IMR-90 (cell line): ENCODE measurements at regions not wholly inside any gene's neighbourhood (a gene's known extent, or its start where the extent isn't known, plus 50 kb on each side); places are given as distances from the start of the nearest gene placed in this dataset.

Experiments used
- ATAC-seq: fragments of 200-7000 bp; cut with Tn5 transposase; 2 replicates; pipeline ENCODE4 v1.9.1; 2020; ENCODE audit warnings: low read depth, mild to moderate bottlenecking, moderate library complexity
- BruUV-seq: library from RNA; stranded (reverse); fragments of 400-500 nt; replicated peaks from 2 replicates; lab custom pipeline; 2021; lab: Mats Ljungman, UMichigan
- CTCF ChIA-PET: fragments of 300-600 bp; formaldehyde crosslinking; extraction: SDS; loops from one replicate; lab custom pipeline; 2021; ENCODE audit warnings: antibody characterized with exemption; lab: Yijun Ruan, JAX
- POLR2A ChIA-PET: fragments of 300-600 bp; sonication (Branson Sonifier 250); formaldehyde crosslinking; loops from one replicate; lab custom pipeline; 2022; ENCODE audit warnings: antibody characterized with exemption; ENCODE audit not compliant: unreplicated experiment; lab: Charles Lee
- DNase-seq: peaks from one replicate; pipeline ENCODE4 v3.0.0; 2013
- H2AFZ ChIP-seq: replicated peaks from 2 replicates; pipeline ENCODE3; 2013; ENCODE audit warnings: low read length, mild to moderate bottlenecking; ENCODE audit not compliant: poor library complexity
- H2AK5ac ChIP-seq: 2 replicates; pipeline ENCODE4 v1.6.1; 2013; ENCODE audit warnings: low read depth, low read length, inconsistent platforms
- H2AK9ac ChIP-seq: replicated peaks from 2 replicates; pipeline ENCODE3; 2013; ENCODE audit warnings: mild to moderate bottlenecking, low read depth, low read length, moderate library complexity; ENCODE audit not compliant: poor library complexity
- H2BK120ac ChIP-seq: 2 replicates; pipeline ENCODE4 v1.6.1; 2013; ENCODE audit warnings: low read depth, low read length, inconsistent platforms
- H2BK15ac ChIP-seq: 3 replicates; pipeline ENCODE4 v1.6.1; 2013; ENCODE audit warnings: low read depth, low read length, inconsistent platforms
- H2BK20ac ChIP-seq: 2 replicates; pipeline ENCODE4 v1.6.1; 2013; ENCODE audit warnings: low read depth, mild to moderate bottlenecking, inconsistent platforms, low read length, moderate library complexity
- H2BK5ac ChIP-seq: 2 replicates; pipeline ENCODE4 v1.6.1; 2013; ENCODE audit warnings: mild to moderate bottlenecking, low read depth, low read length, inconsistent platforms; ENCODE audit not compliant: poor library complexity, severe bottlenecking
- H3K14ac ChIP-seq: replicated peaks from 2 replicates; pipeline ENCODE4 v1.6.1; 2013; ENCODE audit warnings: low read depth, low read length, inconsistent platforms
- H3K18ac ChIP-seq: 2 replicates; pipeline ENCODE4 v1.6.1; 2013; ENCODE audit warnings: low read depth, low read length, control low read depth
- H3K23ac ChIP-seq: 2 replicates; pipeline ENCODE4 v1.6.1; 2013; ENCODE audit warnings: low read depth, low read length, inconsistent platforms
- H3K27ac ChIP-seq: 2 replicates; pipeline ENCODE4 v1.5.1; 2013; ENCODE audit warnings: mild to moderate bottlenecking, control low read depth, low read length; ENCODE audit not compliant: insufficient read depth
- H3K27me3 ChIP-seq: 2 replicates; pipeline ENCODE4 v1.6.1; 2013; ENCODE audit warnings: low read length; ENCODE audit not compliant: control insufficient read depth, insufficient read depth
- H3K36me3 ChIP-seq: 2 replicates; pipeline ENCODE4 v1.6.1; 2013; ENCODE audit warnings: low read length, mixed read lengths; ENCODE audit not compliant: control insufficient read depth, insufficient read depth
- H3K4ac ChIP-seq: 2 replicates; pipeline ENCODE4 v1.6.1; 2013; ENCODE audit warnings: low read depth, low read length, inconsistent platforms
- H3K4me1 ChIP-seq: 2 replicates; pipeline ENCODE4 v1.6.1; 2013; ENCODE audit warnings: low read length, mixed read lengths; ENCODE audit not compliant: control insufficient read depth, insufficient read depth
- H3K4me2 ChIP-seq: 2 replicates; pipeline ENCODE4 v1.6.1; 2013; ENCODE audit warnings: low read depth, mild to moderate bottlenecking, control low read depth, low read length, moderate library complexity
- H3K4me3 ChIP-seq: 2 replicates; pipeline ENCODE4 v1.5.1; 2013; ENCODE audit warnings: low read depth, mild to moderate bottlenecking, control low read depth, low read length, moderate library complexity; ENCODE audit not compliant: insufficient read depth
- H3K56ac ChIP-seq: 2 replicates; pipeline ENCODE4 v1.6.1; 2013; ENCODE audit warnings: low read length, inconsistent platforms; ENCODE audit not compliant: insufficient read depth; ENCODE audit errors: extremely low read depth
- H3K79me1 ChIP-seq, 2 experiments: 2 replicates each; pipeline ENCODE4 v1.6.1; 2013; ENCODE audit warnings: low read length in 2 of 2, inconsistent platforms in 1 of 2, low read depth in 1 of 2
- H3K9ac ChIP-seq: 2 replicates; pipeline ENCODE4 v1.6.1; 2013; ENCODE audit warnings: low read depth, low read length, control low read depth
- H3K9me1 ChIP-seq: 2 replicates; pipeline ENCODE4 v1.6.1; 2013; ENCODE audit warnings: low read length, inconsistent platforms; ENCODE audit not compliant: insufficient read depth
- H3K9me3 ChIP-seq: 2 replicates; pipeline ENCODE4 v1.6.1; 2013; ENCODE audit warnings: low read length; ENCODE audit not compliant: control insufficient read depth, insufficient read depth
- H4K20me1 ChIP-seq: 2 replicates; pipeline ENCODE4 v1.6.1; 2013; ENCODE audit warnings: low read length, inconsistent platforms; ENCODE audit not compliant: insufficient read depth
- H4K5ac ChIP-seq: 2 replicates; pipeline ENCODE4 v1.6.1; 2013; ENCODE audit warnings: mild to moderate bottlenecking, low read depth, low read length, control low read depth
- H4K8ac ChIP-seq, 2 experiments: 2 replicates each; pipeline ENCODE4 v1.6.1; 2013; ENCODE audit warnings: low read depth in 2 of 2, low read length in 2 of 2, control low read depth in 1 of 2, inconsistent platforms in 1 of 2
- H4K91ac ChIP-seq: 2 replicates; pipeline ENCODE4 v1.6.1; 2013; ENCODE audit warnings: low read depth, low read length, inconsistent platforms; ENCODE audit not compliant: insufficient read depth
- BHLHE40 ChIP-seq: fragments of 150-350 bp; IDR thresholded peaks from 2 replicates; pipeline ENCODE4 v1.6.1; 2016; ENCODE audit warnings: mild to moderate bottlenecking, low read depth, low read length
- WGBS, 2 experiments: methylation state at CpG; one replicate each; pipeline versions ENCODE4 v1.1.5 to v1.1.7; 2013; ENCODE audit warnings: missing lambda C conversion rate in 2 of 2; ENCODE audit not compliant: insufficient read length in 1 of 2; ENCODE audit errors: extremely low coverage in 2 of 2; 5-methylcytosine and 5-hydroxymethylcytosine counted together
- dilution Hi-C: fragments of 300-500 bp; cut with HindIII; formaldehyde crosslinking; loops from one replicate; pipeline ENCODE4 v1.14.3; 2018; ENCODE audit warnings: low sequenced_read_pairs; ENCODE audit not compliant: unreplicated experiment
- in situ Hi-C: fragments of 300-500 bp; cut with MboI; formaldehyde crosslinking; loops from 3 replicates; pipeline ENCODE4 v1.14.3; 2019; ENCODE audit warnings: low sequenced_read_pairs, inconsistent platforms, mixed read lengths
- intact Hi-C: fragments of 100-400 bp; cut with micrococcal nuclease; formaldehyde crosslinking; loops from 2 replicates; pipeline ENCODE4 v1.10.0; 2022
- TF ChIP-seq, protein P1 (sequence below): fragments of 150-350 bp; IDR thresholded peaks from 2 replicates; pipeline ENCODE4 v1.6.1; 2017; ENCODE audit warnings: mild to moderate bottlenecking, antibody characterized with exemption, low read length, low read depth

DNA sequence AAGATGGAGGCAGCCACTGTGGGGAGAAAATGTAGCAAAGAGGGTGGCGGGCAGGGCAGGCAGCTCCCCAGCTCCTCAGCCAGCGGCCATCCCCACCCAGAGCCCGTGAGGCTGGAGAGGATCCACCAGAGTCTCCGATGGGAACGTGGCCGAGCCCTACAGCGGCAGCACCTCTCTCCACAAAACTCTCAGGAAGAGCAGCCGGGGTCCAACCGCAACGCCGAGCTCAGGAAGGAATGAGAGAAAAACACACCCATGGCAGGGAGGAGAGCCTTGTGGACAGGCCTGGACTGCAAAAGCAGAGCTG lies 54.0 kb upstream of the ADGRA1 start:
- Histone ChIP-seq H3K14ac (no peak overlapping the region), H2AK5ac (no peak overlapping the region), H2BK120ac (no peak overlapping the region), H4K20me1 (no peaks in the 10 kb centered on the region; the same call in 1 of the 2 replicates), H3K56ac (no peak overlapping the region), H3K27ac (no peak overlapping the region), H3K4me1 (no peaks in the 10 kb centered on the region), H3K4me2 (no peak overlapping the region), H3K9me1 (no peaks in the 10 kb centered on the region), H3K4me3 (no peak overlapping the region), H3K9me3 (no peaks in the 10 kb centered on the region), H2BK15ac (no peak overlapping the region), H3K36me3 (no peaks in the 10 kb centered on the region), H3K9ac (no peak overlapping the region), H3K18ac (no peak overlapping the region), H3K27me3 (peaks cover 15% of the 10 kb centered on the region), H4K8ac (no peak overlapping the region), H2AK9ac (no peak overlapping the region), H3K79me1 (no peaks in the 10 kb centered on the region), H2BK20ac (no peak overlapping the region), H3K23ac (no peak overlapping the region), H4K91ac (no peak overlapping the region), H2BK5ac (no peak overlapping the region), H2AFZ (no peak overlapping the region), H4K5ac (no peak overlapping the region), H3K4ac (no peak overlapping the region)
- in situ Hi-C loops (no loop called here), dilution Hi-C loops (no loop called here), intact Hi-C loops (no loop called here)
- ATAC-seq = no peak
- POLR2A ChIA-PET = no interaction called here
- no peak for DNase-seq
- no TSS peak for BruUV-seq
- CTCF ChIA-PET = no interaction called here
- no peak for TF ChIP-seq BHLHE40
- TF ChIP-seq, protein P1, sequence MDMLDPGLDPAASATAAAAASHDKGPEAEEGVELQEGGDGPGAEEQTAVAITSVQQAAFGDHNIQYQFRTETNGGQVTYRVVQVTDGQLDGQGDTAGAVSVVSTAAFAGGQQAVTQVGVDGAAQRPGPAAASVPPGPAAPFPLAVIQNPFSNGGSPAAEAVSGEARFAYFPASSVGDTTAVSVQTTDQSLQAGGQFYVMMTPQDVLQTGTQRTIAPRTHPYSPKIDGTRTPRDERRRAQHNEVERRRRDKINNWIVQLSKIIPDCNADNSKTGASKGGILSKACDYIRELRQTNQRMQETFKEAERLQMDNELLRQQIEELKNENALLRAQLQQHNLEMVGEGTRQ = no peak
- WGBS, 2 experiments = no CpG with 5 or more reads among the region's 11 CpGs
